Natural killer cell treated with Interleukin-12 subunit alpha and Interleukin-12 subunit beta and Interleukin-15 and Interleukin-18, amount 100 ng/mL, for 72 hours (primary cell): ENCODE measurements at regions not wholly inside any gene's neighbourhood (a gene's known extent, or its start where the extent isn't known, plus 50 kb on each side); places are given as distances from the start of the nearest gene placed in this dataset.

Source experiments
- ATAC-seq, 2 donors: fragments of 150-1000 bp; cut with Tn5 transposase in 1 of 2; sonication (Bioruptor Pico), chemical (Tn5 transposase) in 1 of 2; 2 replicates each; pipeline ENCODE4 v1.10.0; 2021
- DNase-seq: peaks from one replicate; pipeline ENCODE4 v3.0.0; 2022; ENCODE audit warnings: low spot score
- H3K27ac Mint-ChIP-seq, 2 donors: 1 replicate in 1 of 2; 2 replicates in 1 of 2; pipeline ENCODE4 v1.8.0; 2022; ENCODE audit warnings: mixed read lengths in 2 of 2, mild to moderate bottlenecking in 1 of 2, moderate library complexity in 1 of 2
- H3K27me3 Mint-ChIP-seq, 2 donors: 1 replicate in 1 of 2; 2 replicates in 1 of 2; pipeline ENCODE4 v1.8.0; 2022; ENCODE audit warnings: mixed read lengths in 2 of 2
- H3K36me3 Mint-ChIP-seq: one replicate; pipeline ENCODE4 v1.8.0; 2022; ENCODE audit warnings: mixed read lengths
- H3K4me1 Mint-ChIP-seq, 2 donors: 1 replicate in 1 of 2; 2 replicates in 1 of 2; pipeline ENCODE4 v1.8.0; 2022; ENCODE audit warnings: low read depth in 2 of 2, mixed read lengths in 2 of 2, mild to moderate bottlenecking in 1 of 2
- H3K4me3 Mint-ChIP-seq: one replicate; pipeline ENCODE4 v1.8.0; 2022; ENCODE audit warnings: mixed read lengths
- H3K9me3 Mint-ChIP-seq: 2 replicates; pipeline ENCODE4 v1.8.0; 2022; ENCODE audit warnings: mixed read lengths

DNA sequence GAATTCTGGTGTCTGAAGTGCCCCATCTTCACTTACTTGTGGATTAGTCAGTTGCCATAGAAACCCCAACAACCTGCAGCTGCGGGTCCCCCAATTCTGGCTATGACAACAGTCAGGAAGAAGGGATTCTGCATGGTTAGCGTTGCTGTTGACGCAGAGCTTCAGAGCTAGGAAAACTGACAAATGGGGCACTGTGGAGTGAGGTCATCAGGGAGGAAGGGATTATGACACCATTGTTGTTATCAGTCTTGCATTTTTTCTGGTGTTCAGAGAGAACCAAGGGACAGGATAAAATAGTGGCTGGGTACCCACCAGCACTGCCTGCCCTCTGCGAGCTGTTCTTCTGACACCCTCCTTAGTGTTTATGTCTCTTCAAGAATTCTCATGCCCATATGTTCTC, 367.7 kb upstream of the ARRDC4 start:
- Mint-ChIP-seq H3K27me3 (no peaks in the 10 kb centered on the region), H3K4me1 (no peaks in the 10 kb centered on the region), H3K36me3 (no peaks in the 10 kb centered on the region), H3K9me3 (peaks cover 4% of the 10 kb centered on the region), H3K4me3 (no peak overlapping the region), H3K27ac (no peak overlapping the region)
- DNase-seq (no peak), ATAC-seq (no peak)

GRCh38 chr15:97597801-97598200, 362.7 kb upstream of the ARRDC4 start:
- ATAC-seq (no peak), DNase-seq (no peak)
- no peaks in the 10 kb centered on the region for H3K27me3 Mint-ChIP-seq
- no peaks in the 10 kb centered on the region for H3K4me1 Mint-ChIP-seq
- no peaks in the 10 kb centered on the region for H3K36me3 Mint-ChIP-seq
- H3K4me3 Mint-ChIP-seq, result no peak overlapping the region
- H3K27ac Mint-ChIP-seq, result no peak overlapping the region
- peaks cover 3% of the 10 kb centered on the region for H3K9me3 Mint-ChIP-seq

- no peak for ATAC-seq
- Mint-ChIP-seq H3K36me3 (no peaks in the 10 kb centered on the region), H3K27ac (no peak overlapping the region), H3K27me3 (no peaks in the 10 kb centered on the region), H3K4me3 (no peak overlapping the region), H3K4me1 (no peaks in the 10 kb centered on the region), H3K9me3 (peaks cover 3% of the 10 kb centered on the region)
- no peak for DNase-seq
Measured at GRCh38 chr15:97598353-97598798, 362.1 kb upstream of the ARRDC4 start.

GRCh38 chr15:97600190-97600589, 360.3 kb upstream of the ARRDC4 start:
- no peaks in the 10 kb centered on the region for H3K27me3 Mint-ChIP-seq
- H3K36me3 Mint-ChIP-seq, result no peaks in the 10 kb centered on the region
- H3K4me1 Mint-ChIP-seq, result no peaks in the 10 kb centered on the region
- peaks cover 3% of the 10 kb centered on the region for H3K9me3 Mint-ChIP-seq
- H3K4me3 Mint-ChIP-seq, result no peak overlapping the region
- DNase-seq (no peak), ATAC-seq (no peak)
- H3K27ac Mint-ChIP-seq, result no peak overlapping the region

DNA sequence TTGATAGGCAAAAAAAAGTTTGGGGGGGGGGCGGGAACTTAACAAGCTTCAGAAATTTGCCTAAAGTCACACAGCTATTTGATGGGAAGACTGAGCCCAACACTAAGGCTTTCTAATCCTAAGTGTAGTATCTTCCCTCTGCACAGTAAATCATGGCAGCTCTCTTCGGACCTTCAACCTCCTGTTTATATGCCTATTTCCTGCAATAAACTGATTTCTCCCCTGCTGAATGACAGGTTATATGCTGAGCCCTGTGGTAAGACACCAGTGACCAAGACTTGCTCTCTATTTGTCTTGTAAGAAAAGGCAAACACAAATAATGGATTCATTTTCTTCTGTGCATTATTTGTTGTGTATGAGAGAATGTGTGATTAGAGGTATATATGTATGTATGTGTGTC, 355.8 kb upstream of the ARRDC4 start:
- peaks cover 3% of the 10 kb centered on the region for H3K9me3 Mint-ChIP-seq
- H3K36me3 Mint-ChIP-seq, result no peaks in the 10 kb centered on the region
- ATAC-seq (no peak), DNase-seq (no peak)
- H3K27ac Mint-ChIP-seq, result no peak overlapping the region
- H3K27me3 Mint-ChIP-seq, result no peaks in the 10 kb centered on the region
- H3K4me3 Mint-ChIP-seq, result no peak overlapping the region
- H3K4me1 Mint-ChIP-seq, result no peaks in the 10 kb centered on the region

GRCh38 chr15:97615114-97615513, 345.4 kb upstream of the ARRDC4 start:
- peaks cover 10% of the 10 kb centered on the region for H3K36me3 Mint-ChIP-seq
- no peak overlapping the region for H3K27ac Mint-ChIP-seq
- peaks cover 17% of the 10 kb centered on the region for H3K9me3 Mint-ChIP-seq
- no peak for ATAC-seq
- H3K4me1 Mint-ChIP-seq, result no peaks in the 10 kb centered on the region
- H3K27me3 Mint-ChIP-seq, result no peaks in the 10 kb centered on the region
- H3K4me3 Mint-ChIP-seq, result no peak overlapping the region
- no peak for DNase-seq

DNA sequence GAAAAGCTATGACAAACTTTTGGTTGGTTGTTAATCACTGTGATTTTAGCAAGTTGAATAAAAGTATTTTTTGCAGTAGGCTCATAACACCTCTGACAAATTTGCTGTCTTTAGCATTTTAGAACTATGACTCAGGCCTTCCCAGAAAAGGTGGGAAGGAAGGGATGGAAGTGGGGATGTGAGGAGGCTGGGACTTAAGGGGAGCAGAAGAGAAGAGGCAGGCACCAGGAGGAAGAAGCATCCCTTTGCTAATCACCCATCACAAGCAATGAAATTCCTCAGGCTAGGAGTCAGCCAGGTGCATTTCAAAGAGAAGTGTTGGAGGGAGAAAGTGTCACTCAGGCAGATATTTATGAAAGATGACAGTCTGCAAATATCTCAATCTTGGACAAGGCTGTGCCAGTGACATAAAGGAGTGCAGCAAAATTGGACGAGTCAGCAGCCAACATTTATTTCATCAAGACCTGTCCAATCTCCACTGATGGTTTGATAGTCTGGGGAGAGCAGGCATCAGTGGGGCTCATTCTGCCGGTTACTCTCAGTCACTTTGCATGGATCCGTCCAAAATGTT, 337.3 kb upstream of the ARRDC4 start:
- peaks cover 7% of the 10 kb centered on the region for H3K9me3 Mint-ChIP-seq
- ATAC-seq, result no peak
- H3K27ac Mint-ChIP-seq, result no peak overlapping the region
- no peaks in the 10 kb centered on the region for H3K4me1 Mint-ChIP-seq
- H3K27me3 Mint-ChIP-seq, result no peaks in the 10 kb centered on the region
- no peak overlapping the region for H3K4me3 Mint-ChIP-seq
- no peak for DNase-seq
- peaks cover 4% of the 10 kb centered on the region for H3K36me3 Mint-ChIP-seq

- H3K4me1 Mint-ChIP-seq, result no peaks in the 10 kb centered on the region
- ATAC-seq, result no peak
- no peak overlapping the region for H3K4me3 Mint-ChIP-seq
- H3K27me3 Mint-ChIP-seq, result no peaks in the 10 kb centered on the region
- no peak overlapping the region for H3K27ac Mint-ChIP-seq
- no peak for DNase-seq
- H3K9me3 Mint-ChIP-seq, result peaks cover 4% of the 10 kb centered on the region
- H3K36me3 Mint-ChIP-seq, result peaks cover 4% of the 10 kb centered on the region
Measured at GRCh38 chr15:97627634-97628033, 332.9 kb upstream of the ARRDC4 start.

DNA sequence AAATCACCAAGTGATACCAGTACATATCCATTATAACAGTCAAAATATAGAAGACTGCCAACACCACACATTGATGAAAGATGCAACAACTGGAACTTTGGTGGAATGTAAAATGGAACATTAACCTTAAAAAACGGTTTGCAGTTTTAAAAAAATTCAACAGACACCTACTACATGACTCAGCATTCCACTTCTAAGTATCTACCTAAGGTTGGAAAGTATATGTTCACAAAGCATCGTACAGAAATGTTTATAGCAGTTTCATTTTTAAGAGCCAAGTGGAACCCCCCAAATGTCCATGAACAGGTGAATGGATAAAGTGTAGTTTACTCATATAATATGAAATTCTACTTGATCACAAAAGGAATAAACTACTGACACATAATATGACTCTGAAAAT, 314.7 kb upstream of the ARRDC4 start:
- Mint-ChIP-seq H3K4me3 (no peak overlapping the region), H3K27me3 (peaks cover 0 to 2% of the 10 kb centered on the region in 2 donors), H3K36me3 (no peaks in the 10 kb centered on the region), H3K9me3 (peaks cover 4% of the 10 kb centered on the region), H3K4me1 (no peaks in the 10 kb centered on the region), H3K27ac (no peak overlapping the region)
- ATAC-seq, result no peak
- no peak for DNase-seq

GRCh38 chr15:97648728-97649127, 311.8 kb upstream of the ARRDC4 start:
- no peak for DNase-seq
- no peak overlapping the region for H3K27ac Mint-ChIP-seq

DNA sequence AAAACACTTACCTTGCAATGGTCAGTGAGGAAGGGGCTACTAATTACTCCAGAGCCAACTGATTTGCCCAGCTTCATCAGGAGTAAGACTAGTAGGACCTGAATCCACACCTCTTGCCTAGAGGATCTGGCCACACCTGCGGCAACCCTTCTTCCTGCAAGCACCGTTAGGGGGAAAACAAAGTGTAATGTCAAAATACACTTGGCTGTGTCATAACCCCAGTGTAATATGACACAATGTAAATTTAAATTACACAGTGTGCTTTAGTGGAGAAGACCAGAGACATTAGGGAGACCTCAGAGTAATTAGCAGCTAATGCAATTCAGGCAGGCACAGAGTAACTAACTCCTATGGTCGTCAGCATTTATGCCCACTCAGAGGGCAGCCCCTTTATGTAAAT, 308.5 kb upstream of the ARRDC4 start:
- H3K4me1 Mint-ChIP-seq, result no peaks in the 10 kb centered on the region
- DNase-seq (no peak), ATAC-seq (no peak)
- peaks cover 12 to 18% of the 10 kb centered on the region in 2 donors for H3K27me3 Mint-ChIP-seq
- peaks cover 4% of the 10 kb centered on the region for H3K9me3 Mint-ChIP-seq
- H3K36me3 Mint-ChIP-seq, result no peaks in the 10 kb centered on the region
- H3K4me3 Mint-ChIP-seq, result no peak overlapping the region
- no peak overlapping the region for H3K27ac Mint-ChIP-seq

More at GRCh38 chr15:97648728-97649127, 311.8 kb upstream of the ARRDC4 start:
- peaks cover 9 to 11% of the 10 kb centered on the region in 2 donors for H3K27me3 Mint-ChIP-seq
- peaks cover 4% of the 10 kb centered on the region for H3K9me3 Mint-ChIP-seq
- no peaks in the 10 kb centered on the region for H3K4me1 Mint-ChIP-seq
- no peak overlapping the region for H3K4me3 Mint-ChIP-seq
- H3K36me3 Mint-ChIP-seq, result no peaks in the 10 kb centered on the region
- ATAC-seq, result no peak

GRCh38 chr15:97652700-97653167, 307.8 kb upstream of the ARRDC4 start:
- H3K27ac Mint-ChIP-seq, result no peak overlapping the region

GRCh38 chr15:97653896-97654295, 306.6 kb upstream of the ARRDC4 start:
- Mint-ChIP-seq H3K36me3 (no peaks in the 10 kb centered on the region), H3K4me3 (no peak overlapping the region), H3K9me3 (peaks cover 7% of the 10 kb centered on the region), H3K27ac (no peak overlapping the region), H3K4me1 (no peaks in the 10 kb centered on the region), H3K27me3 (peaks cover 12 to 18% of the 10 kb centered on the region in 2 donors)
- DNase-seq, result no peak
- no peak for ATAC-seq

More at GRCh38 chr15:97652700-97653167, 307.8 kb upstream of the ARRDC4 start:
- DNase-seq (no peak), ATAC-seq (no peak)
- Mint-ChIP-seq H3K4me3 (no peak overlapping the region), H3K4me1 (no peaks in the 10 kb centered on the region), H3K27me3 (peaks cover 12 to 18% of the 10 kb centered on the region in 2 donors), H3K9me3 (peaks cover 4% of the 10 kb centered on the region), H3K36me3 (no peaks in the 10 kb centered on the region)

DNA sequence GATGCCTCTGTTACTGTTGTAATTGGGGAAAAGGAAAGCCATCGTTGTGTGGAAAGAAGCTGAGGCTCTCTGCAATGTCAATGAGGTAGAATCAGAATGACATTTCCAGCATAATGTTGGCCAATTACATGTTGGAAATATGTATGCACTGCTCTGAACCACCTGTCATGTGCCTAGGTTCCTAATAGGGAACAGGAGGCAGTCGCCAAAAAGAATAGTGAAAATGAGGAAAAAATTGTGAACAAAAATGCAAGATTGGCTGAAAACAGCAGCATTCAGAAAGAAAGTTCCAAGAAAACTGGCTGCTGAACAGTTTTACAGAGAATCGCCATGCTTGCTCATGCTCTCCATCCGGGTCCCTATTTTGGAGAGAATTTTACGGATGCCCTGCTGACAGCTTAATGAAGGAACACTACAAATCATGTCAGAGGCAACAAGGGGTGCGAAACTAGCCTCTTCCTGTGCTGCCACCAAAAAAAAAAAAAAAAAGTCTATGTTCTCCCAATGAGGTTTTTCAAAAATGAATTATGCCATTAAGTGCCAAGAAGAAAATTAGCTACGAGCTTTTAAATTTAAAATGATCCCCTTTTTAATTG, 305.9 kb upstream of the ARRDC4 start:
- H3K9me3 Mint-ChIP-seq, result peaks cover 10% of the 10 kb centered on the region
- no peaks in the 10 kb centered on the region for H3K4me1 Mint-ChIP-seq
- H3K27ac Mint-ChIP-seq, result no peak overlapping the region
- H3K36me3 Mint-ChIP-seq, result no peaks in the 10 kb centered on the region
- peaks cover 12 to 18% of the 10 kb centered on the region in 2 donors for H3K27me3 Mint-ChIP-seq
- DNase-seq (no peak), ATAC-seq (no peak)
- no peak overlapping the region for H3K4me3 Mint-ChIP-seq

- H3K36me3 Mint-ChIP-seq, result no peaks in the 10 kb centered on the region
- H3K9me3 Mint-ChIP-seq, result peaks cover 12% of the 10 kb centered on the region
- DNase-seq (no peak), ATAC-seq (no peak)
- H3K27me3 Mint-ChIP-seq, result no peaks in the 10 kb centered on the region
- no peak overlapping the region for H3K4me3 Mint-ChIP-seq
- no peaks in the 10 kb centered on the region for H3K4me1 Mint-ChIP-seq
- no peak overlapping the region for H3K27ac Mint-ChIP-seq
Measured at GRCh38 chr15:97661796-97662195, 298.7 kb upstream of the ARRDC4 start.
